H9 (cell line): ENCODE measurements at regions not wholly inside any gene's neighbourhood (a gene's known extent, or its start where the extent isn't known, plus 50 kb on each side); places are given as distances from the start of the nearest gene placed in this dataset.
"Not testable (repeated sequence)": the region's sequence is repeated elsewhere in the genome, so short reads cannot be mapped to it uniquely, and the experiment has no call there.

Experiments used
- DNase-seq: peaks from one replicate; pipeline ENCODE4 v3.0.0-alpha.2; 2017
- H2AFZ ChIP-seq: one replicate; pipeline ENCODE4 v1.6.1; 2013; ENCODE audit warnings: mild to moderate bottlenecking, low read length, control low read depth, moderate library complexity
- H2AK5ac ChIP-seq: 2 replicates; pipeline ENCODE4 v1.6.1; 2013; ENCODE audit warnings: low read length, control low read depth, mixed read lengths; ENCODE audit not compliant: insufficient read length
- H2BK120ac ChIP-seq: one replicate; pipeline ENCODE4 v1.6.1; 2013; ENCODE audit warnings: low read depth, mild to moderate bottlenecking, low read length, control low read depth, inconsistent platforms; ENCODE audit not compliant: poor library complexity, severe bottlenecking
- H2BK12ac ChIP-seq: 2 replicates; pipeline ENCODE4 v1.6.1; 2013; ENCODE audit warnings: low read length, control low read depth, mixed read lengths, low read depth; ENCODE audit not compliant: insufficient read length
- H2BK15ac ChIP-seq: 2 replicates; pipeline ENCODE4 v1.6.1; 2013; ENCODE audit warnings: low read depth, low read length, control low read depth
- H2BK20ac ChIP-seq: one replicate; pipeline ENCODE4 v1.6.1; 2013; ENCODE audit warnings: low read depth, mild to moderate bottlenecking, low read length, control low read depth, inconsistent platforms; ENCODE audit not compliant: poor library complexity, severe bottlenecking
- H2BK5ac ChIP-seq: 2 replicates; pipeline ENCODE4 v1.6.1; 2013; ENCODE audit warnings: low read length, control low read depth, mixed read lengths; ENCODE audit not compliant: insufficient read length
- H3K14ac ChIP-seq: 2 replicates; pipeline ENCODE4 v1.6.1; 2013; ENCODE audit warnings: low read length, control low read depth; ENCODE audit not compliant: insufficient read depth
- H3K18ac ChIP-seq: 2 replicates; pipeline ENCODE4 v1.6.1; 2013; ENCODE audit warnings: low read depth, mild to moderate bottlenecking, mixed read lengths, low read length, control low read depth; ENCODE audit not compliant: insufficient read length
- H3K23ac ChIP-seq: 2 replicates; pipeline ENCODE4 v1.6.1; 2013; ENCODE audit warnings: low read length, control low read depth, mixed read lengths, low read depth; ENCODE audit not compliant: insufficient read length
- H3K23me2 ChIP-seq: 2 replicates; pipeline ENCODE4 v1.6.1; 2013; ENCODE audit warnings: low read depth, mild to moderate bottlenecking, mixed read lengths, low read length, control low read depth; ENCODE audit not compliant: insufficient read length, poor library complexity, severe bottlenecking
- H3K27ac ChIP-seq: 2 replicates; pipeline ENCODE4 v1.5.1; 2013; ENCODE audit warnings: low read length, control low read depth, mixed read lengths, low read depth; ENCODE audit not compliant: insufficient read length
- H3K27me3 ChIP-seq: 2 replicates; pipeline ENCODE4 v1.6.1; 2013; ENCODE audit warnings: low read length, control low read depth, inconsistent platforms; ENCODE audit not compliant: insufficient read depth
- H3K4ac ChIP-seq: 2 replicates; pipeline ENCODE4 v1.6.1; 2013; ENCODE audit warnings: low read depth, mild to moderate bottlenecking, control low read depth, inconsistent platforms, low read length, moderate library complexity
- H3K4me1 ChIP-seq: 2 replicates; pipeline ENCODE4 v1.6.1; 2013; ENCODE audit warnings: low read length, control low read depth, inconsistent platforms; ENCODE audit not compliant: insufficient read depth
- H3K4me2 ChIP-seq: 2 replicates; pipeline ENCODE4 v1.6.1; 2013; ENCODE audit warnings: low read length, control low read depth, mixed read lengths; ENCODE audit not compliant: insufficient read length, insufficient read depth
- H3K56ac ChIP-seq: 2 replicates; pipeline ENCODE4 v1.6.1; 2013; ENCODE audit warnings: low read depth, mild to moderate bottlenecking, mixed read lengths, low read length, control low read depth; ENCODE audit not compliant: insufficient read length
- H3K79me1 ChIP-seq: 2 replicates; pipeline ENCODE4 v1.6.1; 2013; ENCODE audit warnings: low read depth, mild to moderate bottlenecking, moderate library complexity, low read length, control low read depth, inconsistent platforms; ENCODE audit not compliant: insufficient read depth, poor library complexity, severe bottlenecking
- H3K79me2 ChIP-seq: 2 replicates; pipeline ENCODE4 v1.6.1; 2013; ENCODE audit warnings: low read length, control low read depth, inconsistent platforms; ENCODE audit not compliant: insufficient read depth
- H3K9ac ChIP-seq: 2 replicates; pipeline ENCODE4 v1.6.1; 2013; ENCODE audit warnings: low read length, control low read depth, mixed read lengths; ENCODE audit not compliant: insufficient read length; ENCODE audit errors: extremely low read depth
- H3K9me3 ChIP-seq: one replicate; pipeline ENCODE4 v1.6.1; 2013; ENCODE audit warnings: low read depth, low read length, inconsistent platforms; ENCODE audit not compliant: control insufficient read depth
- H3T11ph ChIP-seq: one replicate; pipeline ENCODE4 v1.6.1; 2013; ENCODE audit warnings: mild to moderate bottlenecking, low read length, control low read depth, inconsistent platforms
- H4K20me1 ChIP-seq: one replicate; pipeline ENCODE4 v1.6.1; 2013; ENCODE audit not compliant: control insufficient read depth, insufficient read length, insufficient read depth
- H4K5ac ChIP-seq: 2 replicates; pipeline ENCODE4 v1.6.1; 2013; ENCODE audit warnings: low read depth, mild to moderate bottlenecking, mixed read lengths, low read length, control low read depth; ENCODE audit not compliant: insufficient read length
- H4K8ac ChIP-seq: replicated peaks from 2 replicates; pipeline ENCODE4 v1.6.1; 2013; ENCODE audit warnings: low read length, control low read depth, mixed read lengths, low read depth; ENCODE audit not compliant: insufficient read length
- H4K91ac ChIP-seq: 2 replicates; pipeline ENCODE4 v1.6.1; 2013; ENCODE audit warnings: low read depth, mild to moderate bottlenecking, moderate library complexity, mixed read lengths, low read length, control low read depth; ENCODE audit not compliant: insufficient read length
- H3K27ac Mint-ChIP-seq, 3 experiments: 2 replicates in 2 of 3; 3 replicates in 1 of 3; pipeline ENCODE4 v1.8.0; 2020 to 2021; ENCODE audit warnings: mixed read lengths in 3 of 3, mild to moderate bottlenecking in 1 of 3, moderate library complexity in 1 of 3
- H3K27me3 Mint-ChIP-seq: 2 replicates; pipeline ENCODE4 v1.8.0; 2021; ENCODE audit warnings: low read depth, mild to moderate bottlenecking, moderate library complexity, mixed read lengths
- H3K36me3 Mint-ChIP-seq, 3 experiments: 2 replicates in 2 of 3; 3 replicates in 1 of 3; pipeline ENCODE4 v1.8.0; 2020 to 2021; ENCODE audit warnings: low read depth in 3 of 3, mixed read lengths in 3 of 3; ENCODE audit not compliant: insufficient read depth in 1 of 3
- H3K4me1 Mint-ChIP-seq, 2 experiments: 2 replicates each; pipeline ENCODE4 v1.8.0; 2020; ENCODE audit warnings: mixed read lengths in 2 of 2
- H3K4me3 Mint-ChIP-seq, 2 experiments: 2 replicates in 1 of 2; 3 replicates in 1 of 2; pipeline ENCODE4 v1.8.0; 2020 to 2021; ENCODE audit warnings: mild to moderate bottlenecking in 2 of 2, mixed read lengths in 2 of 2, moderate library complexity in 1 of 2
- H3K9me3 Mint-ChIP-seq, 2 experiments: 2 replicates in 1 of 2; 3 replicates in 1 of 2; pipeline ENCODE4 v1.8.0; 2020; ENCODE audit warnings: mild to moderate bottlenecking in 2 of 2, mixed read lengths in 2 of 2, moderate library complexity in 1 of 2
- WGBS: extraction: QIAGEN DNeasy Blood & Tissue Kit; methylation state at CpG from one replicate; pipeline ENCODE4 v1.1.7; 2013; ENCODE audit warnings: missing lambda C conversion rate, low lambda C conversion rate, mixed read lengths; ENCODE audit not compliant: insufficient read length; ENCODE audit errors: extremely low coverage; 5-methylcytosine and 5-hydroxymethylcytosine counted together
- TF ChIP-seq, protein P1 (sequence below): fragments of 200-600 bp; sonication (generic); conservative IDR thresholded peaks from 3 replicates; pipeline ENCODE4 v1.8.0; 2021; ENCODE audit warnings: antibody characterized with exemption, mild to moderate bottlenecking

DNA sequence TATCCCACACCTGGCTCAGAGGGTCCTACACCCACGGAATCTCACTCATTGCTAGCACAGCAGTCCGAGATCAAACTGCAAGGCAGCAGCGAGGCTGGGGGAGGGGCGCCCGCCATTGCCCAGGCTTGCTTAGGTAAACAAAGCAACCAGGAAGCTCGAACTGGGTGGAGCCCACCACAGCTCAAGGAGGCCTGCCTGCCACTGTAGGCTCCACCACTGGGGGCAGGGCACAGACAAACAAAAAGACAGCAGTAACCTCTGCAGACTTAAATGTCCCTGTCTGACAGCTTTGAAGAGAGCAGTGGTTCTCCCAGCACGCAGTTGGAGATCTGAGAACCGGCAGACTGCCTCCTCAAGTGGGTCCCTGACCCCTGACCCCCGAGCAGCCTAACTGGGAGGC, 850.7 kb downstream of the EPHA3 start:
- not testable (repeated sequence) for H3K14ac ChIP-seq, H2BK12ac ChIP-seq, H2AK5ac ChIP-seq, H3K4me1 ChIP-seq, H3K27ac ChIP-seq, H3K9ac ChIP-seq, H3K79me1 ChIP-seq, H2BK120ac ChIP-seq, H4K8ac ChIP-seq, H3K9me3 ChIP-seq, H2BK5ac ChIP-seq, H3K23me2 ChIP-seq, H4K91ac ChIP-seq, H3K4ac ChIP-seq, H3K4me1 Mint-ChIP-seq, H3K4me2 ChIP-seq, H3K23ac ChIP-seq, H2BK15ac ChIP-seq, H2BK20ac ChIP-seq, H3T11ph ChIP-seq, H3K9me3 Mint-ChIP-seq, H3K4me3 Mint-ChIP-seq, DNase-seq, H4K20me1 ChIP-seq, H3K79me2 ChIP-seq, H3K27me3 ChIP-seq, H3K56ac ChIP-seq, H4K5ac ChIP-seq, H3K18ac ChIP-seq, H3K27me3 Mint-ChIP-seq
- no CpG with 5 or more reads among the region's 9 CpGs for WGBS
- H2AFZ ChIP-seq = peak overlapping the region; percentile 91
- TF ChIP-seq, protein P1, sequence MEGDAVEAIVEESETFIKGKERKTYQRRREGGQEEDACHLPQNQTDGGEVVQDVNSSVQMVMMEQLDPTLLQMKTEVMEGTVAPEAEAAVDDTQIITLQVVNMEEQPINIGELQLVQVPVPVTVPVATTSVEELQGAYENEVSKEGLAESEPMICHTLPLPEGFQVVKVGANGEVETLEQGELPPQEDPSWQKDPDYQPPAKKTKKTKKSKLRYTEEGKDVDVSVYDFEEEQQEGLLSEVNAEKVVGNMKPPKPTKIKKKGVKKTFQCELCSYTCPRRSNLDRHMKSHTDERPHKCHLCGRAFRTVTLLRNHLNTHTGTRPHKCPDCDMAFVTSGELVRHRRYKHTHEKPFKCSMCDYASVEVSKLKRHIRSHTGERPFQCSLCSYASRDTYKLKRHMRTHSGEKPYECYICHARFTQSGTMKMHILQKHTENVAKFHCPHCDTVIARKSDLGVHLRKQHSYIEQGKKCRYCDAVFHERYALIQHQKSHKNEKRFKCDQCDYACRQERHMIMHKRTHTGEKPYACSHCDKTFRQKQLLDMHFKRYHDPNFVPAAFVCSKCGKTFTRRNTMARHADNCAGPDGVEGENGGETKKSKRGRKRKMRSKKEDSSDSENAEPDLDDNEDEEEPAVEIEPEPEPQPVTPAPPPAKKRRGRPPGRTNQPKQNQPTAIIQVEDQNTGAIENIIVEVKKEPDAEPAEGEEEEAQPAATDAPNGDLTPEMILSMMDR = peak; percentile 49
- Mint-ChIP-seq H3K27ac (peak overlapping the region in 1 of 3 experiments; percentile 68; a peak in 2 of 7 replicates), H3K36me3 (peaks cover 0 to 14% (median 11%) of the 10 kb centered on the region in 3 experiments; a peak in 6 of 7 replicates)
